ENCODE measurements at regions not wholly inside any gene's neighbourhood (a gene's known extent, or its start where the extent isn't known, plus 50 kb on each side); places are given as distances from the start of the nearest gene placed in this dataset.

GRCh38 chr18:42271647-42272414, 316.8 kb downstream of the PIK3C3 start:
- DNase-seq = no peak

DNA sequence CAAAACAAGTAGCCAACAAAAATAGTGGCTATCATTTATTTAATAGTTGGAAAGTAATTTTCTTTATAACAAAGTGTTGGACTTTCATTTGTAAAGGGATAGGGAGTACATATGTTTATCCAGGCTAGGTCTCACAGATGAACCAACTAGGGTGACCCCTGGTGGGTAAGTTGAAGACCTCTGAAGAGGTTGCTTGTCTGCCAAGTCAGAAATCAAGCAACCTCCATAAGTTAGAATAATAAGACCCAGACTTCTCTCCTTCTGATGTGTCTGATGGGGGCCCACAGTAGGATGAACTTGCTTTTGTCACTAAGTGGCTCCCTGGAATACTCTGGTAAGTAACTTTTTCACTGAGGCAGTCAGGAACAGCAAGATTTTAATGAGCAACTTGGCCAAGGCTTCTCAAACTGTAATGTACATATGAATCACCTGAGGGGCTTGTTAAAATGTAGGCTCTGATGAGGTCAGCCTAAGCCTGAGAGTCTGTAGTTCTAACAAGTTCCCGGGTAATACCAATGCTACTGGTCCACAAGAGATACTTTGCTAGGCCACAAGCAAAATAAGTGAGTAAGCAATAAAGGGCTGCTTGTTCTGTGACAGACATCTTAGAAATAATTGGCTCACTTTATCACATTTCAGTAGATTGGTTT, 319.6 kb downstream of the PIK3C3 start:
- no peak for DNase-seq

DNA sequence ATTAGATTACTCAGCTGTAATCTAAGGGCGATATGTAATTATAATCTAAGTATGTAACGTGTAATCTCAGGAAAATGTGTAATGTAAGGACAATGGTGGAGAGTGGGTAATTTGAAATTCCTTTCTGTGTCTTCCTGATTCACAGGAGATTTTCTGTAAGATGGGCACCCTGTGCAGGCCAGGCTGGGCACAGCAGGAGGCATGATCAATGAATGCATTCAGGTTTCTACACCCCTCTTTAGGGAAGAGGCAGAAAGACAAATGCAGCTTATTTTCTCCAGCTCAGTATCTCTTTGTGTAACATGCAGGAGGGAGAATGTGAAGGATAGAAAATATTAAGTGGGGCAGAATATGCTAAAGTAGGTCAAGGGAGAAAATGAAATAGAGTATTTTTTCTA, 320.1 kb downstream of the PIK3C3 start:
- no peak for DNase-seq

DNA sequence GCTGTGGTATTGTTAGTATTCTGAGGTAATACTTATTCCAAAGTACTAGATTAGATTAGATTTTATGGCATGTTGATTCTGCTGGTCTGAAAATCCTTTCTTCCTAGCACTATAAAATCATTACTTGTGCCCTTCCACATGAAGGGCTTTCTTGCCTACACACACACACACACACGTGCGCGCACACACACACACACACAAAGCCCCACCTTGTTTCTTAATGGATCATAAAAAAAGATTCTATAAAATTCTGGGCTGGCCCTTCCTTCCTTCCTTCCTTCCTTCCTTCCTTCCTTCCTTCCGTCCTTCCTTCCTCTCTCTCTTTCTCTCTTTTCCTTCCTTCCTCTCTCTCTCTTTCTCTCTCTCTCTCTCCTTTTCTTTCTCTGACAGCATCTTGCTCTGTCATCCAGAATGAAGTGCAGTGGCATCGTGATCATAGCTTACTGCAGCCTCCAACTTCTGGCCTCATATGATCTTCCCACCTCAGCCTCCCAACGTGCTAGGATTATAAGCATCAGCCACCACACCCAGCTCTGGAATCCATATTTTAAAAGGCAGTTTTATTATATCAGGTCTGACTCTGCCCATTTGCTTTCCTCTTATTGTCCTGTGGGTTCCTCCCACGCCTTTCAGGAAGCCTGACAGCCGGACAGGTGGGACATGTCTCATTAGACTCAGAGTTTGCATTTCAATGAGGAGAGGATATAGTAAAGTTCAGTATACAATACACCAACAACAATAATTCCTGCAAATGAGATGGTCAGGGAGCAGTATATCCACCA, 321.1 kb downstream of the PIK3C3 start:
- no peak for DNase-seq

- no peak for DNase-seq
Measured at GRCh38 chr18:42281124-42281523, 326.1 kb downstream of the PIK3C3 start.

GRCh38 chr18:42281851-42282250, 326.8 kb downstream of the PIK3C3 start:
- no peak for DNase-seq

- DNase-seq = no peak
Measured at GRCh38 chr18:42287047-42287446, 332.0 kb downstream of the PIK3C3 start.

GRCh38 chr18:42288129-42288528, 333.1 kb downstream of the PIK3C3 start:
- no peak for DNase-seq

- DNase-seq = no peak
Measured at GRCh38 chr18:42289526-42289925, 334.5 kb downstream of the PIK3C3 start.

DNA sequence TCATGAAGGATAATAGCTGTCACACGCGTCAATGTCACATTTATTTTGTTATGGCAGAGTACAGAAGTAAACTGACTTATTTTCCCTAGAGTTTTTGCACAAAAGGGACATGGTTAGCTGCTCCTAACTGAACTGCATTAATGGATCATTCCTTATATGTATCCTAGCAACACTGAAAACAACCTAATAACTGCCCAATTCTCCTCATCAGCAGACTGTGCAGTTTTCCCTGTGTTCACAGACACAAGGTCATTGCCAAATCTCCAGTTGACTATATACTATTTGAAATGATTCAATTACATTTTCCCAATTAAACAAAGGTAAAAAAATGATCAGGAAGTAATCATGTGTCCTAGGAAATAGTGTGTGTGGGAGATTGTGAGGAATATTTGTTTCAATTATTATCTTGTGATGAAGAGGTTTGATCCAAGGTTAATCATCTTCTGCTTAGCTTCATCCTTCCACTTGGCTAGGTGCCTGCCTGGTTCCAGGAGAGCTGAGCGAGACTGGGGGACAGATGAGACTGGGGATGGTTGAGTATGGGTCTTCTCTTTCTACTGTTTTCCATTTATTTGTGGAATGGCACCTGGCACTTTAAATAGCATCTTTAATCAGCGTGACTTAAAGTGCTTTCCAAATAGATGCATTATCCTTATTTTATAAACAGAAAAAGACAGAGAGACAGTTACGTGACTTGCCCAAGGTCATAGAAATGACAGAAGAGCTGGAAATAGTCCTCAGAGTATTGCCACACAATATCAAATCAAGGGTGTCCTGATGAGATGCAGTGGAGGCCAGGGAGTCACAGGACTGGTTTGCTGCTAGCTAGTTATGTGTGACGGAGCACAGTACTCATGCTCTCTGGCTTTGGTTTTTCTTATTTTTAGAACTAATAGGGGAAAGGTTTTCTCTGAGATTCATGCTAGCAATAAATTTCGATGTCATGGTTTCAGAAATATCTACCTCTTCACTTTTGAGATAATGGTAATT, 335.6 kb downstream of the PIK3C3 start:
- DNase-seq = no peak

DNA sequence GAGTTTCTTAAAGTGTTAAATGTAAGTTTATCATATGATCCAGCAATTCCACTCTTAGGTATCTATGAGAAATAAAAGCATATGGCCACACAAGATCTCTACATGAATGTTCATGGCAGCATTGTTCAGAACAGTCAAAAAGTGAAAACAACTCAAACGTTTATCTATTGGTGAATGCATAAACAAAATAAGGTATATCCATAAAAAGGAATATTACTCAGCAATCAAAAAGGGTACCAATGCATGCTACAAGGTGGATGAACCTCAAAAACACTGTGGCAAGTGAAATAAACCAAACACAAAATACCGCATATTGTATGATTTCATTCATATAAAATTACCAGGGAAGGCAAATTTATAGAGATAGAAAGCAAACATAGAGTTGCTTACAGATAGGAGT, 337.6 kb downstream of the PIK3C3 start:
- DNase-seq = no peak

DNA sequence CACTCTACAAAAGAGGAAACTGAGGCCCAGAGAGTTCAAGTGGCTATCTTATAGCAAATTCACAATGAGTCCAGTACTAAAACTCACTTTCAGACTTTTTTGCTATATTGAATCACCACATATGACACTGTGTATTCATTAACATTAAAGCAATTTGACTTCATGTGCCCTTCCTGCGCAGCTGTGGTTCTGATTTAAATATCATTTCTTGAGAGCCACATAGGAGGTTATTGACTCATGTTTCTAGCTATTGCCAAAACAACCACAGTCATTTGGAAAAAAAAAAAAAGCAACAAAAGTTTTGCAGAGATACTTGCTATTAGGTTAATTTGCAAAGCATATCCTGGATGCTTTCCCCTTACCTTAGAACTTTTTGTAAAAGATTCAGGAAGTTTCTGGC, 341.2 kb downstream of the PIK3C3 start:
- DNase-seq = no peak

- no peak for DNase-seq
Measured at GRCh38 chr18:42296723-42297122, 341.7 kb downstream of the PIK3C3 start.

DNA sequence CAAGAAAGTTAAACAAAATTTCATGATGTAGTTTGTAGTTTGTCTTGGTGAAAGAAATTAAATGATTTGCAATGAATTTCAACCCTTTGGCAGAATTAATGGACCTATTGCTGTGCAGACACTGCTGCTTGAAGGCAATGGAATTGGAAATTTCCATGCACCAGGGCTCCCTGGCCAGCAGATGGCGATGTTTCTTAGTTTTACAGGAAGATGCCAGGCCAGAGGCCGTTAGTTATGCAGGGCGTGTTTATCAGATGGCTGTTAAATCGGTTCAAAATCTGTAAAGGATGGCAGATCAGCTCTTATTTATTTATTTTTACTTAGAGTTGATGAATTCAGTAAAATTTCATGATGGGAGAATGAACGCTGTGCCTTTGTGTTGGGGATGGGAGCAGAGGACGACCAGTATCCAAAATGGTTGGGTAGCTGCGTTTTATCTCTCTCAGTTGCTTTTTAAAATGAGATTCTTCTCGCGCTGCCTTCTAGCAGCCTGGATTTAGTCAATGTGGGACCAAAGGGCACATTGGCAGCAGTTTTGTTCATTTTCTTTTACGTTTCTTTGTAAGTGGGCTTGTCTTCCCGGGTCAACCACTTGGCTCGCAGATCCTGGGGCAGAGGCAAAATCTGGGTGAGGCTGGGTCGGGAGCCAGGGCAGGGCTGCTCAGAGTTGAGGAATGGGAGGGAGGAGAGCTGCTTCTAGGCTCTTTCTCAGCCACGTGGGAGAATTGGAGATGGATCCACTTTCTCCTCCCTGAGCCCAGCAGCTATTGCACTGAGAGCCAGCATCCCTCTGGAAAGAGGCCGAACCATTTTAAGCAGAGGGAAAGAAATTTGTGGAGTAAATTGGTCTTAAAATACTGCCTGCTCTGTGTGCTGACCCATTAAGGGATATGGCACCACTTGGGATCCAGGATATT, 344.0 kb downstream of the PIK3C3 start:
- DNase-seq = peak; percentile 53

DNA sequence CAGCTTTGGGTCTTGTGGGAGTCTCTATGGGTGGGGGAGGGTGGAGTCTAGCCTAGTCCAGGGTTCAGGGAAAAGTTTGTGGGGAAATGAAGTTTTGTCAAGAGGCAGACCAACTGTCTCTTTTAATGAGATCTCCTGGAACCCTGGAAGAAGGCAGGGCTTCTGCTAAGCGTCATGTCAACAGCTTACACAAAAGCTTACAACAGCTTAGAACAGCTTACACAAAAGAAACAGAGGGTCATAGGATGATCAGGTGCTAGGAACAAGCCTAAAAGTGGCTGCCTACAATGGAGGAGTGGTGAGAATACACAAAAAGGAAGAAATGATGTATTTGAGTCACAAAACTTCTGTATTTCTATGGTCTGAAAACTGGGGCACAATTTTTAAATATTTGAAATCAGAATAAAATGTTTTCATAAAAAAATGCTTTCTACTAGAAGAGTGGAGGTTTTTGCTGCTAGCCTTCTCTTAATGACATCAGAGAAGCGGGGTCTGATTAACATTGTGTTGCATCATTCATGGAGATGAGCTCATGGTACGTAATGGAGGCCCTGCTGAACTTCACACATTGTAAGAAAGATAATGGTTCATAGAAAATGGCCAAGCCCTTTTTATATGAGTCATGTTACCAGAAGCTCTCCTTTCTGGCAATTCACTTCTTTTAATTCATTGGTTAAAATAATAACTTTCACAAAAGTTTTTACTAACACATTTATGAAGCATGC, 351.0 kb downstream of the PIK3C3 start:
- no peak for DNase-seq

GRCh38 chr18:42306594-42306980, 351.6 kb downstream of the PIK3C3 start:
- DNase-seq = no peak

- DNase-seq = no peak
Measured at GRCh38 chr18:42310956-42311355, 355.9 kb downstream of the PIK3C3 start.

- no peak for DNase-seq
Measured at GRCh38 chr18:42326752-42327151, 371.7 kb downstream of the PIK3C3 start.

- DNase-seq = no peak
Measured at GRCh38 chr18:42328931-42329330, 373.9 kb downstream of the PIK3C3 start.

- DNase-seq = no peak
Measured at GRCh38 chr18:42330296-42330695, 375.3 kb downstream of the PIK3C3 start.

- no peak for DNase-seq
Measured at GRCh38 chr18:42333558-42333957, 378.5 kb downstream of the PIK3C3 start.
